ENCODE measurements at regions not wholly inside any gene's neighbourhood (a gene's known extent, or its start where the extent isn't known, plus 50 kb on each side); places are given as distances from the start of the nearest gene placed in this dataset.

DNA sequence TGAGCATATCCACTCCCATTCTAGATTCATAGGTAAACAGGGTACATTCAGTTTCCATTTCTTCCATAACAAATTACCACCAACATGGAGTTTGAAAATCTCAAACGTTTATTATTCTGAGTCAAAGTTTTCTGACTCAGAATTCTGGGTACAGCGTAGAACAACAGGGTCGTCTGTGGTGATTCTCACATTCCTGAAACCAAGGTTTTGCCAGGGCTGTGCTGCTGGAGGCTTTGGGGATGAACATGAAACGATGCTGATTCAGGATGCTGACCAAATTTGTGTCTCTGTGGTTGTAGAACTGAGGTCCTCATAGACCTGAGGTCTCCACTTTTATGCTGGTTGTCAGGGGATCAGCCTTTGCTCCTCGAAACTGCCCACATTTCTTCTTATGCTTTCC is 255.7 kb downstream of the DSEL start:
- ATAC-seq = no peak
- no peak for DNase-seq (ENCODE audit: low spot score)
- intact Hi-C loops (cut with DNase I) = no loop called here

DNA sequence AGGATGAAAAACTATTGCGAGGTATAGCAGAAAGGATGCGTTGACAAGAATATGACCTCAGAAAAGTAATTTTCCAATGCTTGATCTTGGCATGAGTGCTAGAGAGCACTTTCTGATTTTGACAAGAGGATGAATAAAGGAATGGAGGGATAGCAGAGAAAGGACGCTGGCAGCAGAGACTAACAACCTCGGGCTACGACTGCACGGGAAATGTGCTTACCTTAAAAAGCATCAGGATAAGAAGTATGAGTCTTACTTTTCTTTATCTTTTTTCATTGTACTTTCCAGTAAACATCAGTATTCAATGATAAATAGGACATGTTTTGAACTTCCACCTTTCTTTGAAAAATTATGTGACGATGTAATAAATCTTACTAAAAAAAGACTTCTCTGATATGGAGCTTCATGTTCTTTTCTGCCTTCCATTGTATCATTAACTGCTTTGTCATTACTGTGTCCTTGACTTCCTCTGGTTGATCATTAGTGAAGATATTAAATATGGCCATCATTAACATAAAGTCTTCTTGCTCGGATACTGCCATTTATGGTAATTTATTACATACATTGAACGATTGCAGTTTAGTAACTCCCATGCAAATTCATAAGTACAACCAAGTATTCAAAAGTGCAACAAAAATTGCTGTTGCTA is 265.6 kb downstream of the DSEL start:
- ATAC-seq (no peak), DNase-seq (ENCODE audit: low spot score) (no peak)
- intact Hi-C loops (cut with DNase I) = no loop called here

DNA sequence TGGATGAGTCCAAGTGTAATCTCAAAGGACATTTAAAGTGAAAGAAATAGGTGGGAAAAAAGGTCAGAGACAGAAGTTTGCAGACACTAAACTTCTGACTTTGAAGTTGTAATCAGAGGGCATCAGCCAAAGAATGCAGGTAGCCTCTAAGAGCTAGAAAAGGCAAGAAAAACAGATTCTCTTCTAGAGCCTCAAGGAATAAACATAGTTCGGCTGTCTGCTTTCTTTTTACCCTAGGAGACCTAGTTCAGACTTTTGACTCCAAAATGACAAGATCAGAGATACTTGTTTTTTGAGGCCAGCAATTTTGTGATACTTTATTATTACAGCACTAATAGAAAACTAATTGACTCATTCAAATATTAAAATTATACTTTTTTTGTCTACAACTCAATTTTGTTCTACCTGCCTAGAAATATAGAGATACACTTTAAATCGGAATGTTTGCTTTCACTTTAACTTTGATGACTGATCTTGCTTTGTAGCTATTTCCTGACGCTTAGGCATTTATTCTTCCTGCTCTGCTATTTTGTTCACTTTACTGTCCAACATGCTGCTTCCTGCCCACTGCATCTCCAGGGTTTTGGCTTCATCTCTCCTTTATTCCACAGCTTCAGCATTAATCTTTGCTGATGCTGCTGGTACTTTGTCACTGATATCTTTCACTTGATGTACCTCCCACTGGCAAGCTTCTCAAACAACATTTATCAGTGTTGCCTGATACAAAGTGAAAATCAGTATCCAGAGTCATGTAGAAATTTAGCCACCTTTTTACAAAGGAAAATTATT is 272.5 kb downstream of the DSEL start:
- no peak for ATAC-seq
- intact Hi-C loops (cut with DNase I) = no loop called here

DNA sequence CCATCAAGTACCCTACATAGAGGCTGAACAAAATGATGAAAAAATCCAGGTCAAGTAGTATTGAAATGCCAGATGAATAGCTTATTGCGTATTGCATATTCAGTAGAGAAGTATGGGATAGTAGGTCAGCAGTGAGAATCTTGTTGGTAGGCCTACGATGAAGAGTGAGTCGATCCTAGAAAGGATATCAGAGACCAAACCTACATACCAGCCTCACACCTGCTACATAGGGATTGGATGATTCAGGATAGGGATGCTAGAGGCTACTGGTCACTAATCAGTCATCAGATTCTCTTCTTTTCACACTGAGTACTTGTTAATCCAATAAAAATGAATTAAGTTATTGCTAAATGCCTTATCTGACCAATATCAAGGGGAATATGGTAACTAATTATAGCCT is 274.5 kb downstream of the DSEL start:
- DNase-seq (ENCODE audit: low spot score) = no peak
- no peak for ATAC-seq
- intact Hi-C loops (cut with DNase I) = no loop called here

More for the DNA sequence above, 272.5 kb downstream of the DSEL start:
- DNase-seq (ENCODE audit: low spot score) = no peak

DNA sequence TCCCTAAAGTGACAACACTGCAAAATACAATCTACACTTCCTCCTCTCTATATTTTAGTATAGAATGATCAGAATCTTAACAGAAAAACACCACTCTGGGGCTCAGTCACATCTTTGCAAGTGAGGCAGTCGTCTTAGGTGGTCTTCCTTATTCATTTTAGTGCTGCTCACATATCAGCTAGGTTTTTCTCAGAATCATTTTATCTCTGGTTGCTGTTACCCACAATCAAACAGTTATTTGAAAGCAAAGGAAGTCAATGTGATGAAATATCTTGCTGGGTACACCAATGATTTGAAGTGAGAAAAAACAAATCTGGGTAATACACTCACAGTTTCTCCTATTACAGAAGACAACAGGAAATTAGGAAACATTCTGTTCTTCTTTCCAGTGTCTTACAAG is 275.2 kb downstream of the DSEL start:
- intact Hi-C loops (cut with DNase I) = no loop called here
- DNase-seq (ENCODE audit: low spot score) (no peak), ATAC-seq (no peak)

DNA sequence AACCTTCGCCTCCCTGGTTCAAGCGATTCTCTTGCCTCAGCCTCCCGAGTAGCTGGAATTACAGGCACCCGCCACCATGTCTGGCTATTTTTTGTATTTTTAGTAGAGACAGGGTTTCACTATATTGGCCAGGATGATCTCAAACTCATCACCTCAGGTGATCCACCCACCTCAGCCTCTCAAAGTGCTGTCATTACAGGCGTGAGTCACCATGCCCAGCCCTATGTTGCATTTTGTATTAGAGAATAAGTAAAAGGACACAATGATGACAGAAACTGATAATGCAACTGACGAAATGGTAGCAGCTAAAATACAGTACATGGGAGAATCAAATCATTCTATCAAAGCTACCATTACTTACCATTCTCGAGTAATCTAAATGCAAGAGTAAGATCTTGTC is 276.7 kb downstream of the DSEL start:
- intact Hi-C loops (cut with DNase I) = no loop called here
- DNase-seq (ENCODE audit: low spot score) (no peak), ATAC-seq (no peak)

DNA sequence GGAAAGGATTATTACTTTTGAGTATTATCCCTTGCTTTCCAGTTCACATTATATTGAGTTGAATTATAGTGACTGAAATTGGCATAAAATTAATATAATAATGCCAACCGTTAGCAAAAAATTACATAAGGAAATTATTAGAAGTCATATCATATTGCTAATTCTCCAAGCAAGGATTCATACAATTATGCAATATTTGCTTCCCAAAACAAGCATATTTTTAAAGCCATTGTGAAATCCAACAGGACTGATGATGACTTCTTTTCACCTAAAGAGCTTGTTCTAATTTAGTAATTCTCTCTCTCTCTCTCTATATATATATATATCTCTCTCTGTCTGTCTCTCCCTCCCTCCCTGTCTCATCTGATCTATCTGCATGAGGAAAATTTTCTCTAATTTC is 283.5 kb downstream of the DSEL start:
- no peak for ATAC-seq
- intact Hi-C loops (cut with DNase I) = no loop called here

DNA sequence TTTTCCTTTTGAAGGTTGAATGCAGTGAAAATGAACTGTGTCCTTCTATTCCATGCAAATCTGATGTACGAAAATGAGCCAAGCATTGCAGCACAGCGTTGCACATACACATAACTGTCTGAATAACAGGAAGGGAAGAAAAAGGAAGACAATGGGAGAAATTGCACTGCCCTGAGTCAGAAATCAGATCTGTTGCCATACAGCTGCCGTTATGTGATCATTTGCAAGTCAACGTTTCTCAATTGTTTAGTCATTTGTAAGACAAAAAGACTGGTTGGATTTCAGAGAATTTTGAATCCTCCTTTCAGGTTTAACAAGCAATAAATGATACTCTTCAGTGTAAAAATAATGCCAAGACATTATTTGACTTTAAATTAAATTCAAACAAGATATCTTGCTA is 284.1 kb downstream of the DSEL start:
- DNase-seq (ENCODE audit: low spot score) = no peak
- no peak for ATAC-seq
- intact Hi-C loops (cut with DNase I) = no loop called here

More for the DNA sequence above, 283.5 kb downstream of the DSEL start:
- no peak for DNase-seq (ENCODE audit: low spot score)

DNA sequence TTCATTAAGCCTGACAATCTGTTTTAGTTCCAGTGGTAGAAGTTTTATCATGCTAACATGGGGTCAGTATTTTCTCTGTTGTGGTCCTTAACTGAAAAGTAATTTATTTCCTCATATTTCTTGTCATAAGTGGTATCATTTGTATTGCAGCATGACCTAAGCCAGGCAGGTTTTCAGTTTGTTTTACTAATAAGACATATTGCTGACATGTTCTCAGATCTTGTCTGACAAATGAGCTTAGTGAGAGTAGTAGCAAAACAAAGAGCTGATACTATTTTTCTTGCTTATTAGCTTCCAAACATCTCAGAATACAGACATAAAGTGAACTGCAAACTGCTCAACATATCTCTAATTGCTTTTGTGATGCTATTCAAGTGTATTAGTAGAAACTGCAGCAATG is 293.6 kb downstream of the DSEL start:
- DNase-seq (ENCODE audit: low spot score) = no peak
- intact Hi-C loops (cut with DNase I) = no loop called here
- no peak for ATAC-seq

DNA sequence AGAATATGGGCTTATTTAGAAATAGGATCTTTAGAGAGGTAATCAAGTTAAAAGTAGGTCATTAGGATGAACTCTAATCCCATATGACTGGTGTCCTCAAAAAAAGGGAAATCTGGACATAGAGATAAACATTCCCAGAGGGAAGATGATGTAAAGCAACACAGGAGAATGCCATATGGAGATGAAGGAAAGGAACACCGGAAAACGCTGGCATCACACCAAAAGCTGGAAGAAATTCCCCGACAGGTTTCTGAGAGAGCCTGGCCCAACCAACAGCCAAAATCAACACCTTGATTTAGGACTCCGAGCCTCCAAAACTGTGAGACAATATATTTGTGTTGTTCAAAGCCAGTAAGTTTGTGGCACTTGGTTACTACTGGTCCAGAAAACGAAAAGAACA is 296.7 kb downstream of the DSEL start:
- DNase-seq (ENCODE audit: low spot score) (no peak), ATAC-seq (no peak)
- intact Hi-C loops (cut with DNase I) = no loop called here

DNA sequence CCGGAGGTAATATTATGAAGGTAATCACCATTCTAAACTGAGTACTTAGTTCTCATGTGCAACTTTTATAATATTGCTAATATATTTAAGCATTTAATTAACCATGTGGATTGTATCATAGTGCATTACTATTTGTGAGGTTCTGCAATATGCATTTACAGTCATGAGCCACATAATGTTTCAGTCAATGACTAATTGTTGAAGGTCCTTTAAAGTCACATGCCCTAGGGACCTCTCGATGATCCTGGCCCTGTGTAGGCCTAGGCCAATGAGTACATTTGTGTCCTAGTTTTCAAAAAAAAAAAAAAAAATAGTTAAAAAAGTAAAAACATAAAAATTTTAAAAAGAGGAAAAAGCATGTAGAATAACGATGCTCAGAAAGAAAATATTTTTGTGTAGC is 298.0 kb downstream of the DSEL start:
- no peak for ATAC-seq
- intact Hi-C loops (cut with DNase I) = no loop called here
- DNase-seq (ENCODE audit: low spot score) = no peak

DNA sequence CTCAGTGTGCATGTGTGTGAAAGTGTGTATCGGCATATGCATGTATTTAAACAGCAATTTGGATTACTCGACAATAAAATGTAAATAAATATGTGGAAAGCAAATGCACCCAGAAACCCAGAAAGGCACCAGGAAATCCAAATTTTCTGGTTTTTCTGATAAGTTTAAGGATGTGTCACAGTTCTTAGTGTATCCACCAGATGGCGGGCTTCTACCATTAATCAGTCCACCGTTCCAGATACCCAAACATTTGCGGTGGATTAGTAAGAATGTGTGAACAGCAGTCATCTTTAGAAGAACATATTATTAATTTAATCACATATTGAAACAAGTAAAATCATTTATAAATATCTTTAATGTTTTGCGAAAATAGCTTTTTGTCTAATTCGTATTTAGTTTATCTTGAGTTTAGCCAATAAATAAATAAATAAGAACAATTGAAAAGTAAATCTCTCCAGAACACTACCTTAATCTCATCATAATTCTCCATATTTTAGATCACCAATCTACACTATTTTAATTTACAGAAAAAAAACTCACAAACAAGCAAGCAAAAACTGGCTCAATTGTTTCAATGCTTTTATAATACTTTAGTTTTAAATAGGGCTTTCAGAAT is 298.9 kb downstream of the DSEL start:
- intact Hi-C loops (cut with DNase I) = no loop called here
- ATAC-seq (peak; percentile 81), DNase-seq (ENCODE audit: low spot score) (peak; percentile 67)

DNA sequence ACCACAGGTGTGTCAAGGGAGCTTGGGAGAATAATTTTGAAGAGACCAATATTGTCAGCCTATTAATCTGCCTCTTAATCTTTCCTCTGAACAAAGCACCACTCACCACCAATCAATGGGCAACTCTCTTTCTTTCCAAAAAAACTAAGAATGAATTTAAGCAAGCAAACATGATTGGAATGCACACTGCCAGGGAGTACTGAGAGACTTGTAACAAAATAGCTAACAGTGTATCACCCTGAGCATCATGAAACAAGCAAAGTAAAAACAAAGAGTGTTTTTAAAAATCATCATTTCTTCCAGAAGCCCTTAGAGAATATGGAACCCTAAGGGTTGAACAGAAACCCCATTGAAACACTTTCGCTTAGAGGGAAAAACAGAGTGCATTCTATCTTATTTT is 299.7 kb downstream of the DSEL start:
- ATAC-seq (no peak), DNase-seq (ENCODE audit: low spot score) (no peak)
- intact Hi-C loops (cut with DNase I) = no loop called here

DNA sequence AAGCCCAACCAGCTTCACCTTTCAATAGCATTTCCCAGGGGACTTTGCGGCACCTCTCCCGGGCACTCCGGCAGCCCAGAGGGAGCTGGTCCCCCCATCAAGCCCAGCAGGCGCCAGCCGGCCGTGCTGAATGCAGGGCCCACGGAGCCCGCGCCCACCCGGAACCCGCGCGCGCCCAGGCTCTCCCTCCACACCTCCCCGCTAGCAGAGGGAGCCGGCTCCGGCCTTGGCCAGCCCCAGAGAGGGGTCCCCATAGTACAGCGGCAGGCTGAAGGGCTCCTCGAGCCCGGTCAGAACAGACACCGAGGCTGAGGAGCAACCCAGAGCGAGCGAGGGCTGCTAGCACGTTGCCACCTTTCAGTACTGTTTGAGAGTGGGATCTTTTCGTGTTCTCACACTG is 300.8 kb downstream of the DSEL start:
- ATAC-seq (no peak), DNase-seq (ENCODE audit: low spot score) (no peak)
- intact Hi-C loops (cut with DNase I) = no loop called here

DNA sequence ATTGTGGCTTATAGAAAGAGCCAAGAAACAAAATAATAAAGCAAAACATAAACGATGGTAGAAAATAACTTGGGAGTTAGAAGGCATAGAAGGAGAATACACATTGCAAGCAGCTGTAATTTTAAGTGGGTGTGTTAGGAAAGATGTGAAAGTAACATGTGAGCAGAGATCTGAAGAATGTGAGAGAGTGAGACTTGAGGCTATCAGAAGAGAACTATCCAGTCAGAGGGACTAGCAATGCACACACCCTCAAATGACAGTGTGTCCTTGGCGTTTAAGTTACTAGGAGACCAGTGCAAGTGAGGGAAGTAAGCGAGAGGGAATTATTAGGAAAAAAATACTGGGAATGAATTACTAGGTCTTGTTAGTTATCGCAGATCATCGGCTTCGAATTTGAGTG is 304.9 kb downstream of the DSEL start:
- ATAC-seq (no peak), DNase-seq (ENCODE audit: low spot score) (no peak)
- intact Hi-C loops (cut with DNase I) = no loop called here

DNA sequence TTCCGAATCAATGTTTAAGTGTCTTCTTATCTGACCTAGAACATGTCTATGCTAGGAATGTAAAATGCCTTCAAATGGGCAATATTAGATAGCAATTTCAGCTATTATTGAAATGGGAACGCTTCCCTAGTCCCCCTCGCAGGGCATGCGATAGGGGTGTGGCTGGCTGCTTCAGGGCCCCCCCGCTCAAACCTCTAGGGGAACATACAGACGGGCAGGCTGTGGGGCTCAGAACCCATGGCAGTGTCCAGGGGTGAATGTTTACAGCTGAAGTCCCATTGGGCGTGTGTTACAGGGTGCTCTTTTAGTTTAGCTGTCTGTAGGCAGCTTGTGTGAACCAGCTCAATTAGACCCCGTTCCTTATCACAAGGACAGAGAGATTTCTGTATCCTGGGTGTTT is 315.9 kb downstream of the DSEL start:
- intact Hi-C loops (cut with DNase I) = no loop called here

DNA sequence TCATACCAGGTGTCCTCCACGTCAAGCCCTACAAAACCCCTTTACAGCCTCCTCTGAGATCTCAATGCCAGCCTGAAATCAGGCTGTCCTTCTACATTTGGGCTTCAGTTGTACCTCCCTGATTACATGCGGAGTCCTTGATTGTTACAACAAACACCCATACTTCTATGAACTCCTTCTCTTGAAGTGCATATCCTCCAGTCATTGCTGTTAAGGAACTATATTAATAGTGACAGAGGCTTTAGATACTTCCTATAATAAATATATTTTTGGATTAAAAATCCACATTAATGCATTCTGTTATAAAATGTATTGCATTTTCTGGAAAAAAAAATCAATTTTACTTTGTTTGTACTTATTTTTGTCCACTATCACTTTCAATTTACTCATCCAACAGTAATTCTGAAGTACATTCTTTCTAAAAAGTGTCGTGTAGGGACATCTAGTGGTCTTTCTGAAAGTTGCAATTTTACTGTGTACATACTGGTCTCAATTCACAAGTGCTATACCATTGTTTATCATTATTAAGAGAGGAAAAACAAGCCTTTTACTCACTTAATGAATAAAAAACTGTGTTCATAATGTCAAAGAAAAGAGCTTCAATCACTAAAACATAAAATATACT is 316.4 kb downstream of the DSEL start:
- DNase-seq (ENCODE audit: low spot score) = no peak
- intact Hi-C loops (cut with DNase I) = loop anchor here (5.0 kb wide), 1 partner anchor 98 kb away; no protein-coding TSS in a partner anchor
- peak; percentile 45 for ATAC-seq

More for the DNA sequence above, 315.9 kb downstream of the DSEL start:
- ATAC-seq (no peak), DNase-seq (ENCODE audit: low spot score) (no peak)

DNA sequence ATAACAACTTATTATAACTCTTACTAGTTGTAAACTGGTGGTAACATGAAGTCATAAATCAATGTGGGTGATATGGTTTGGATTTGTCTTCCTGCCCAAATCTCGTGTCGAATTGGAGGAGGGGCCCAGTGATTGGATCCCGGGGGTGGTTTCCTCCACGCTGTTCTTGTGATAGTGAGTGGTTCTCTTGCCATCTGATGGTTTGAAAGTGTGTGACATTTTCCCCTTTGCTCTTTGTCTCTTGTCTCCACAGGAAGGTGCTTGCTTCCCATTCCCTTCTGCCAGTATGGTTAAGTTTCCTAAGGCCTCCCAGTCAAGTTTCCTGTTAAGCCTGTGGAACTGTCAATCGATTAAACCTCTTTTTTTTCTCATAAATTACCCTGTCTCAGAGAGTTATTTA is 321.6 kb downstream of the DSEL start:
- ATAC-seq = no peak
- no peak for DNase-seq (ENCODE audit: low spot score)
- intact Hi-C loops (cut with DNase I) = loop anchor here (5.0 kb wide), 1 partner anchor 93 kb away; no protein-coding TSS in a partner anchor

DNA sequence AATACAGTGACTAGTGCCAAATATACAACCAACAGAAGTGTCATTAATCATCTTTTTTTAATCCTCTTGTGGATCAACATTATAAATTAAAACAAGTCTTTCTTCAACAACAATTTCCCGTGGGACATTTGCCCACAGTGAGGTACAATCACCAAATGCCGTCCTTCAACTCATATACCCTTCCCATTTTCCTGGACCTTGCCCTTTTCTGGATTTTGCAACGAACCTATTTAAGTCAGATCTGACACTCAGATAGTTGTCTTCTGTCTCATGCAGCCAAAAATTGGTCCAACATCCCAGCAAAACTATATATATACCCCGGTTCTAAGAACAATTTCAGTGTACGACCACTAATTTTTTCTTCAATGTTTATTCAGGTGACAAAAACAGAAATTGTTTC is 324.0 kb downstream of the DSEL start:
- intact Hi-C loops (cut with DNase I) = no loop called here
- DNase-seq (ENCODE audit: low spot score) (no peak), ATAC-seq (no peak)

DNA sequence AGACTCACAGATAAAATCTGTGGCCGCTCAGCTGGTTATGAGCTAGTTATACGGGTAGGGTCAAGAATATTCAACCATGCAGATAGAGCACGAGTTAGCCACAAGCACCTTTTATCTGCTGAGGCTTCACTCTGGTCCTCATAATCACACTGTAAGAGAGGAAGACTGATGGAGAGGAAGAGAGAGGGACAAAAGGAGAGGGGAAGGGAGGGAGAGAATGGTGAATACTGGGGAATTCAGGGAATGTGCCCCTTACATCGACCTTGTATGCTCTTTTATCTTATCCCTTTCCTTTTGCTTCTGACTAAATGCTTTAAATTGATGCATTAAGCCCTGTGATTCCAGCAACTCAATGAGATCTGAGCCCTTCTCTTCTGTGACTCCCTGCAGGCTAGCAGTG is 333.1 kb downstream of the DSEL start:
- intact Hi-C loops (cut with DNase I) = no loop called here
- no peak for DNase-seq (ENCODE audit: low spot score)
- ATAC-seq = no peak
